GM23338 (cell line): ENCODE measurements at regions not wholly inside any gene's neighbourhood (a gene's known extent, or its start where the extent isn't known, plus 50 kb on each side); places are given as distances from the start of the nearest gene placed in this dataset.

Experiments
- TF ChIP-seq, protein P1 (sequence below), 2 experiments: fragments of 200-600 bp in 1 of 2; sonication (generic) in 1 of 2; conservative IDR thresholded peaks; 2 replicates each; pipeline versions ENCODE4 v1.5.1 to v1.6.1; 2016 to 2017; ENCODE audit warnings: antibody characterized with exemption in 2 of 2, low read depth in 2 of 2, mild to moderate bottlenecking in 2 of 2, moderate library complexity in 1 of 2
- TF ChIP-seq, protein P2 (sequence below): IDR thresholded peaks from one replicate; pipeline ENCODE4 v1.6.1; 2018; ENCODE audit warnings: antibody characterized with exemption; ENCODE audit not compliant: unreplicated experiment

DNA sequence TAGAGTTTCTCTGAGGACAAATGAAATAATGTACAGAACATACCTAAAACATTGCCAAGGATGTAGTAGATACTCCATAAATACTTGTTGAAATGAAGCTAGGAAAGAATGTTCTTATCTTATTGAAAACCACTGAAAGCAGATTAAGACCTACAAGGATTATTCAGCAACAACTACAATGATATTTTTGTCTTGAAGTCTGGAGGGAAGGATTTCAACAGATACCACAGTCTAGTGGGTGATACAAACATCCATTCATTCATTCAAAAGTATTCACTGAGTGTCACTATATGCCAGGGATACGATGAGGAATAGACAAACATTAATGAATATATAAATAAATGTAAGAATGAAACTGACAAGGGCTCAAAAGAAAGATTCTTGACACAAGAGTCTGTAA, 74.7 kb upstream of the THBS1 start:
- TF ChIP-seq, protein P1, sequence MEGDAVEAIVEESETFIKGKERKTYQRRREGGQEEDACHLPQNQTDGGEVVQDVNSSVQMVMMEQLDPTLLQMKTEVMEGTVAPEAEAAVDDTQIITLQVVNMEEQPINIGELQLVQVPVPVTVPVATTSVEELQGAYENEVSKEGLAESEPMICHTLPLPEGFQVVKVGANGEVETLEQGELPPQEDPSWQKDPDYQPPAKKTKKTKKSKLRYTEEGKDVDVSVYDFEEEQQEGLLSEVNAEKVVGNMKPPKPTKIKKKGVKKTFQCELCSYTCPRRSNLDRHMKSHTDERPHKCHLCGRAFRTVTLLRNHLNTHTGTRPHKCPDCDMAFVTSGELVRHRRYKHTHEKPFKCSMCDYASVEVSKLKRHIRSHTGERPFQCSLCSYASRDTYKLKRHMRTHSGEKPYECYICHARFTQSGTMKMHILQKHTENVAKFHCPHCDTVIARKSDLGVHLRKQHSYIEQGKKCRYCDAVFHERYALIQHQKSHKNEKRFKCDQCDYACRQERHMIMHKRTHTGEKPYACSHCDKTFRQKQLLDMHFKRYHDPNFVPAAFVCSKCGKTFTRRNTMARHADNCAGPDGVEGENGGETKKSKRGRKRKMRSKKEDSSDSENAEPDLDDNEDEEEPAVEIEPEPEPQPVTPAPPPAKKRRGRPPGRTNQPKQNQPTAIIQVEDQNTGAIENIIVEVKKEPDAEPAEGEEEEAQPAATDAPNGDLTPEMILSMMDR (conservative IDR thresholded peaks at IDR 0.05; ENCODE audit: low read depth in 2 of 2): no peak
- TF ChIP-seq, protein P2, sequence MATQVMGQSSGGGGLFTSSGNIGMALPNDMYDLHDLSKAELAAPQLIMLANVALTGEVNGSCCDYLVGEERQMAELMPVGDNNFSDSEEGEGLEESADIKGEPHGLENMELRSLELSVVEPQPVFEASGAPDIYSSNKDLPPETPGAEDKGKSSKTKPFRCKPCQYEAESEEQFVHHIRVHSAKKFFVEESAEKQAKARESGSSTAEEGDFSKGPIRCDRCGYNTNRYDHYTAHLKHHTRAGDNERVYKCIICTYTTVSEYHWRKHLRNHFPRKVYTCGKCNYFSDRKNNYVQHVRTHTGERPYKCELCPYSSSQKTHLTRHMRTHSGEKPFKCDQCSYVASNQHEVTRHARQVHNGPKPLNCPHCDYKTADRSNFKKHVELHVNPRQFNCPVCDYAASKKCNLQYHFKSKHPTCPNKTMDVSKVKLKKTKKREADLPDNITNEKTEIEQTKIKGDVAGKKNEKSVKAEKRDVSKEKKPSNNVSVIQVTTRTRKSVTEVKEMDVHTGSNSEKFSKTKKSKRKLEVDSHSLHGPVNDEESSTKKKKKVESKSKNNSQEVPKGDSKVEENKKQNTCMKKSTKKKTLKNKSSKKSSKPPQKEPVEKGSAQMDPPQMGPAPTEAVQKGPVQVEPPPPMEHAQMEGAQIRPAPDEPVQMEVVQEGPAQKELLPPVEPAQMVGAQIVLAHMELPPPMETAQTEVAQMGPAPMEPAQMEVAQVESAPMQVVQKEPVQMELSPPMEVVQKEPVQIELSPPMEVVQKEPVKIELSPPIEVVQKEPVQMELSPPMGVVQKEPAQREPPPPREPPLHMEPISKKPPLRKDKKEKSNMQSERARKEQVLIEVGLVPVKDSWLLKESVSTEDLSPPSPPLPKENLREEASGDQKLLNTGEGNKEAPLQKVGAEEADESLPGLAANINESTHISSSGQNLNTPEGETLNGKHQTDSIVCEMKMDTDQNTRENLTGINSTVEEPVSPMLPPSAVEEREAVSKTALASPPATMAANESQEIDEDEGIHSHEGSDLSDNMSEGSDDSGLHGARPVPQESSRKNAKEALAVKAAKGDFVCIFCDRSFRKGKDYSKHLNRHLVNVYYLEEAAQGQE: no peak
